GM12878 (cell line): ENCODE measurements at regions not wholly inside any gene's neighbourhood (a gene's known extent, or its start where the extent isn't known, plus 50 kb on each side); places are given as distances from the start of the nearest gene placed in this dataset.

Experiments
- ATAC-seq: fragments of 200-7000 bp; cut with Tn5 transposase; 3 replicates; pipeline ENCODE4 v1.9.1; 2020; ENCODE audit warnings: mild to moderate bottlenecking, moderate library complexity
- BruUV-seq: library from RNA; stranded (reverse); fragments of 400-500 nt; replicated peaks from 2 replicates; lab custom pipeline; 2021; lab: Mats Ljungman, UMichigan
- CTCF ChIA-PET: fragments of 300-600 bp; sonication (Branson Sonifier 250); formaldehyde crosslinking; extraction: SDS; loops from one replicate; lab custom pipeline; 2021; ENCODE audit warnings: inconsistent platforms; lab: Yijun Ruan, JAX
- POLR2A ChIA-PET: fragments of 350-600 bp; formaldehyde crosslinking; extraction: SDS; loops from one replicate; lab custom pipeline; 2021; ENCODE audit warnings: inconsistent platforms; lab: Charles Lee
- RAD21 ChIA-PET: fragments of 300-600 bp; sonication (Branson Sonifier 250); formaldehyde crosslinking; loops from one replicate; lab custom pipeline; 2023; ENCODE audit warnings: antibody characterized with exemption; ENCODE audit not compliant: unreplicated experiment; lab: Charles Lee
- SMC1A ChIA-PET: fragments of 300-600 bp; sonication (Branson Sonifier 250); formaldehyde crosslinking; loops from one replicate; lab custom pipeline; 2023; ENCODE audit not compliant: unreplicated experiment, uncharacterized antibody; lab: Charles Lee
- DNase-seq: peaks from one replicate; pipeline ENCODE4 v3.0.0-alpha.2; 2011; ENCODE audit warnings: low read depth, low spot score
- FAIRE-seq: peaks from 3 replicates; lab custom pipeline; 2011; peaks lifted over from hg19 to GRCh38; lab: Jason Lieb, UNC
- H2AFZ ChIP-seq: 2 replicates; pipeline ENCODE4 v1.6.0; 2011; ENCODE audit warnings: low read depth, low read length, control low read depth; ENCODE audit not compliant: control insufficient read depth
- H3K27ac ChIP-seq: 2 replicates; pipeline ENCODE4 v1.5.1; 2011; ENCODE audit warnings: control low read depth; ENCODE audit not compliant: control insufficient read depth, insufficient read depth
- H3K27me3 ChIP-seq, 2 experiments: replicated peaks in 1 of 2; 2 replicates each; pipeline versions ENCODE4 v1.6.0 to v1.6.1; 2011; ENCODE audit warnings: low read length in 1 of 2; ENCODE audit not compliant: control insufficient read depth in 2 of 2, insufficient read depth in 2 of 2
- H3K36me3 ChIP-seq, 2 experiments: 2 replicates each; pipeline ENCODE4 v1.5.1; 2011; ENCODE audit warnings: low read length in 1 of 2; ENCODE audit not compliant: control insufficient read depth in 2 of 2, insufficient read depth in 2 of 2
- H3K4me1 ChIP-seq: 2 replicates; pipeline ENCODE4 v1.6.1; 2011; ENCODE audit warnings: mild to moderate bottlenecking, low read length, moderate library complexity, mixed read lengths; ENCODE audit not compliant: control insufficient read depth, insufficient read depth
- H3K4me2 ChIP-seq: 2 replicates; pipeline ENCODE4 v1.6.0; 2011; ENCODE audit warnings: control low read depth; ENCODE audit not compliant: control insufficient read depth, insufficient read depth
- H3K4me3 ChIP-seq: fragments of 200-600 bp; sonication (generic); 2 replicates; pipeline ENCODE4 v1.5.1; 2016
- H3K79me2 ChIP-seq: 2 replicates; pipeline ENCODE4 v1.6.0; 2011; ENCODE audit warnings: low read length; ENCODE audit not compliant: control insufficient read depth, insufficient read depth
- H3K9ac ChIP-seq: 2 replicates; pipeline ENCODE4 v1.8.0; 2011; ENCODE audit warnings: low read length, control low read depth, mixed read lengths; ENCODE audit not compliant: control insufficient read depth, insufficient read depth
- H3K9me3 ChIP-seq: replicated peaks from 3 replicates; pipeline ENCODE4 v1.5.1; 2011; ENCODE audit warnings: mild to moderate bottlenecking, low read length; ENCODE audit not compliant: control insufficient read depth, insufficient read depth
- H4K20me1 ChIP-seq: 2 replicates; pipeline ENCODE4 v1.6.0; 2011; ENCODE audit not compliant: control insufficient read depth, insufficient read depth
- BRCA1 ChIP-seq: IDR thresholded peaks from 2 replicates; pipeline ENCODE4 v1.6.1; 2011; ENCODE audit warnings: low read depth, low read length, improper control_type of control experiment
- CBX5 ChIP-seq: sonication (generic); IDR thresholded peaks from 2 replicates; pipeline ENCODE4 v1.6.1; 2016; ENCODE audit warnings: low read depth, moderate library complexity, mild to moderate bottlenecking, inconsistent platforms
- CHD1 ChIP-seq: IDR thresholded peaks from 2 replicates; pipeline ENCODE4 v1.6.1; 2012; ENCODE audit warnings: low read depth, low read length, improper control_type of control experiment
- CREM ChIP-seq: IDR thresholded peaks from 2 replicates; pipeline ENCODE4 v1.6.1; 2014; ENCODE audit warnings: antibody characterized with exemption, low read depth
- EED ChIP-seq: sonication (generic); IDR thresholded peaks from 2 replicates; pipeline ENCODE4 v1.6.1; 2016; ENCODE audit warnings: antibody characterized with exemption, low read depth
- EP300 ChIP-seq, 2 experiments: fragments of 150-350 bp in 1 of 2; IDR thresholded peaks; 2 replicates each; pipeline ENCODE4 v1.6.1; 2011 to 2012; ENCODE audit warnings: low read depth in 2 of 2, low read length in 2 of 2, borderline replicate concordance in 1 of 2, improper control_type of control experiment in 1 of 2, inconsistent platforms in 1 of 2; ENCODE audit not compliant: control insufficient read depth in 1 of 2
- EZH2 ChIP-seq: IDR thresholded peaks from 2 replicates; pipeline ENCODE4 v1.6.1; 2012; ENCODE audit warnings: low read depth, mild to moderate bottlenecking, control low read depth, inconsistent platforms, low read length, borderline replicate concordance; ENCODE audit not compliant: control insufficient read depth
- GABPA ChIP-seq: IDR thresholded peaks from 2 replicates; pipeline ENCODE4 v1.6.1; 2014; ENCODE audit warnings: antibody characterized with exemption, low read depth, mild to moderate bottlenecking, inconsistent platforms
- MEF2B ChIP-seq: fragments of 450-650 bp; IDR thresholded peaks from 2 replicates; pipeline ENCODE4 v1.6.1; 2018; ENCODE audit warnings: mild to moderate bottlenecking, moderate library complexity; ENCODE audit not compliant: partially characterized antibody, poor library complexity, severe bottlenecking
- MLLT1 ChIP-seq: fragments of 450-650 bp; IDR thresholded peaks from 2 replicates; pipeline ENCODE4 v1.6.1; 2016; ENCODE audit warnings: mild to moderate bottlenecking
- NFIC ChIP-seq: IDR thresholded peaks from 2 replicates; pipeline ENCODE4 v1.6.1; 2012; ENCODE audit warnings: low read depth, mild to moderate bottlenecking, inconsistent platforms, low read length, moderate library complexity
- NFYA ChIP-seq: IDR thresholded peaks from 2 replicates; pipeline ENCODE4 v1.6.1; 2011; ENCODE audit warnings: low read depth, mild to moderate bottlenecking, low read length, improper control_type of control experiment, borderline replicate concordance
- NR2C2 ChIP-seq: IDR thresholded peaks from 2 replicates; pipeline ENCODE4 v1.6.1; 2011; ENCODE audit warnings: borderline replicate concordance, low read depth; ENCODE audit not compliant: control insufficient read depth, insufficient read length
- PAX8 ChIP-seq: fragments of 450-650 bp; IDR thresholded peaks from 2 replicates; pipeline ENCODE4 v1.6.1; 2017; ENCODE audit warnings: mild to moderate bottlenecking, moderate library complexity
- POLR2A ChIP-seq: IDR thresholded peaks from 2 replicates; pipeline ENCODE4 v1.6.1; 2011; ENCODE audit warnings: low read depth, mild to moderate bottlenecking, low read length
- POLR2AphosphoS5 ChIP-seq: IDR thresholded peaks from 2 replicates; pipeline ENCODE4 v1.6.1; 2011; ENCODE audit warnings: mild to moderate bottlenecking, low read length, inconsistent platforms
- RELB ChIP-seq: fragments of 450-650 bp; IDR thresholded peaks from 2 replicates; pipeline ENCODE4 v1.6.1; 2017; ENCODE audit warnings: low read depth, mild to moderate bottlenecking, moderate library complexity
- WRNIP1 ChIP-seq: IDR thresholded peaks from 2 replicates; pipeline ENCODE4 v1.6.1; 2011; ENCODE audit warnings: low read depth, low read length, improper control_type of control experiment, borderline replicate concordance
- ZNF207 ChIP-seq: fragments of 450-650 bp; IDR thresholded peaks from 2 replicates; pipeline ENCODE4 v1.6.1; 2014; ENCODE audit warnings: antibody characterized with exemption, mild to moderate bottlenecking, borderline replicate concordance
- WGBS: methylation state at CpG from one replicate; pipeline ENCODE4 v1.1.6; 2016; ENCODE audit warnings: low lambda C conversion rate; ENCODE audit not compliant: insufficient replicate concordance, insufficient coverage; ENCODE audit errors: missing lambda C conversion rate; 5-methylcytosine and 5-hydroxymethylcytosine counted together
- in situ Hi-C: fragments of 300-500 bp; cut with MboI; formaldehyde crosslinking; loops from 9 replicates; pipeline ENCODE4 v1.14.3; 2018; ENCODE audit warnings: mixed read lengths
- intact Hi-C: fragments of 100-400 bp; cut with micrococcal nuclease; formaldehyde crosslinking; loops from one replicate; pipeline ENCODE4 v1.14.2; 2022; ENCODE audit not compliant: unreplicated experiment

GRCh38 chr1:162912061-162912667 is 51.2 kb upstream of the CCDC190 start:
- ATAC-seq, result no peak
- Histone ChIP-seq H3K4me1 (no peaks in the 10 kb centered on the region), H3K4me2 (no peak overlapping the region), H3K9me3 (peaks cover 1% of the 10 kb centered on the region; the same call in 1 of the 3 replicates), H3K9ac (no peak overlapping the region), H4K20me1 (no peaks in the 10 kb centered on the region), H3K79me2 (no peaks in the 10 kb centered on the region), H3K36me3 (no peaks in the 10 kb centered on the region), H3K4me3 (no peak overlapping the region), H2AFZ (no peak overlapping the region), H3K27me3 (no peaks in the 10 kb centered on the region), H3K27ac (no peak overlapping the region)
- CTCF ChIA-PET, result interaction anchor here (0.7 kb wide), 1 partner anchor 690 kb away, joined by 3 read pairs; no protein-coding TSS in a partner anchor
- RAD21 ChIA-PET, result no interaction called here
- POLR2A ChIA-PET, result no interaction called here
- DNase-seq, result no peak
- no TSS peak for BruUV-seq
- TF ChIP-seq EZH2 (no peak), RELB (no peak), EP300 (IDR thresholded peaks at IDR 0.05; ENCODE audit: borderline replicate concordance in 1 of 2, control insufficient read depth in 1 of 2, low read depth in 2 of 2, low read length in 2 of 2) (no peak), POLR2AphosphoS5 (no peak), EED (no peak), CHD1 (no peak), NFYA (no peak), MLLT1 (no peak), PAX8 (no peak), WRNIP1 (no peak), BRCA1 (no peak), NFIC (no peak), CBX5 (no peak), GABPA (no peak), CREM (no peak), POLR2A (no peak), ZNF207 (no peak), NR2C2 (no peak), MEF2B (no peak)
- SMC1A ChIA-PET, result no interaction called here
- intact Hi-C loops, result no loop called here
- 36% methylated on average over 1 of the region's 1 CpG for WGBS
- no peak for FAIRE-seq
- in situ Hi-C loops, result no loop called here
